ENCODE measurements at regions not wholly inside any gene's neighbourhood (a gene's known extent, or its start where the extent isn't known, plus 50 kb on each side); places are given as distances from the start of the nearest gene placed in this dataset.

DNA sequence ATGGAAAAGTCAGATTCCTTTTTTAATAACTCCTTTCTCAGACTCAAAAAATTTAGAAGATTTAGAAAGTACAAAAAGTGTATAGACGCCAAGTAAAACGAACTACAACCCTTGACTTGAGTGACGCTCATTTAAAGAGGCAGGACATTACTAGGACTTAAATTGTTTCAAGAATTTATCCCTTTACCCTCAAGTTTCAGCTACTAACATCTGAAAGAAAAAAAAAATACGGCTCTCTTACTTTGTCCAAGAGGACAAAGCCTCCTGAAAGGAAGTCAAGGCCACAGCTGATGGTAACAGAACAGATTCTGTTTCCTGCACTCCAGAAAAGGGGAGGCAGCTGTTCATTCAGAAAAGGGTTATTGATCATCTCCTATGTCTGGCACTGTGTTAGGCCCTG, 57.6 kb upstream of the PKDCC start:
- no peak for DNase-seq (ENCODE audit: low spot score)

DNA sequence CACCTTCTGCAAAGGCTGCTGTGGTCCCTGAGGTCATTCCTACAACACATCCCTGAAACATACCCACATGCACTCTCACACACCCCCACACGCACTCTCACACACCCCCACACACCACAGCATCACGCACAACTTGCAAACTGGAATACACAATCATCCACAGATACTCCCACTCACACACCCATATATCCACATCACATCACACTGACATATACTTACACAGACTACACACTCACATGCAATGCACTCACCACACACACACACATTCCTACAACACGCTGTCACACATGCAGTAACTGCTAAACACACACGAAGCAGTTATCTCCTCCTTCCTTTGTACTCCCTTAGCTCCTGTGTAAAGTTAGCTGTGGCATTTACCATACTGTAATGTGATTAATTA, 57.1 kb upstream of the PKDCC start:
- no peak for DNase-seq (ENCODE audit: low spot score)

DNA sequence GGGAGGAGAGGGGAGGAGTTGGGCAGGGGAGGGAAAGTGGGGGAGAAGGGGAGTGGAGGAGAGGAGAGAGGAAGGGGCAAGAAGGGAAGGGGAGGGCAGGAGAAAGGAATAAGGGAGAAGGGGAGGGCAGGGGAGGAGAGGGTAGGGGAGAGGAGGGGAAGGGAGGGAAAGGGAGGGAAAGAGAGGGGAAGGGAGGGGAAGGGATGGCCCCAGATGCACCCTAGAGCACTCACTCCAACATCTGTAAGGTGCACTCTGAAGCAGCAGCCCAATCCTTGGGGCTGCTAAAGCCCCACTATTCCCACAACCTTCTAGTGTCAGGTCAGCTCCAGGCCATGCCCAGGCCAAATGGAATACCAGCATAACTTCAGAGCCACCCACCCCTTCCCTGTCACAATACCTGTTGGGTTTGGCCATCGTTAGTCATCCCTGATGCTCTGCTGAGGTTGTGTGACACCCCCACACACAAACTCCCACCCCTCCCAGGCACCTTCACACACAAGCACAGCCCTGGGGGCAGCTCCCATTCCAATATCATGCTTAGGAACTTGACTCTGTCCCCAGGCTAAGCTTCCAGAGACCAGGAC, 55.7 kb upstream of the PKDCC start:
- no peak for DNase-seq (ENCODE audit: low spot score)

DNA sequence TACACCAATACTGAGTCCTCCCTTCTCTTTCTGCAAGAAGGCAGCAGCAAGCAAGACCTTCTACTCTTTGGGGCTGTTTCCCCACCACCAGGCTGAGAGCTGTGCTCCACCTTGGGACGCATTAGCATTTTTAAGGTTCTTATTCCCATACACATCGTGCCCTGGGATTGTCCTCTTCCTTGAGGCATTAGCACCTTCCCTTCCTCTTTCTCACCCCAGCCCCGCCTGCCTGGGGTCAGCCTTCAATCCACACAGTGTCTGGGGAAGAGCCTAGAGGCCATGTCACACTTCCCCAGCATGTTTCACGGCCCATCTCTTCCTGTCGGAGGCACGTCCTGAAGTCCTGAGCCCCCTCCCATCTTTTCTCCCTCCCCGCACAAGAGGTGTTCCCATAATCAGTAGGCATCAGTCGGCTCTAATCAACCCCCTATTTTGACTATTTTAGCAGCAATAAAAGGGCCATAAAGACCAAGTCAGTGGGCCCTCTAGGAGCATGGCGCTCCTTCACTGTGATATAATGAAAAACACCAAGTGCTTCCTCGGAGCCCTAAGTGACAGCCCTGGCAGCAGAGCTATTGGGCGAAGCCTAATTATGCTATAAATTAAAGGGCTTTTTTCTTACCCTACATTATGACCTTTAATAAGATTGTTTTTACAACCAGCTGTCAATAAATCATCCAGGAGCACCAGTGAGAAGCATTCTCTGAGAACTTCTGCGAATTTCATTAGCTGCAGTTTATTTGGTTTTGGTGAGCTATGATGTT, 55.0 kb upstream of the PKDCC start:
- DNase-seq (ENCODE audit: low spot score) = no peak

DNA sequence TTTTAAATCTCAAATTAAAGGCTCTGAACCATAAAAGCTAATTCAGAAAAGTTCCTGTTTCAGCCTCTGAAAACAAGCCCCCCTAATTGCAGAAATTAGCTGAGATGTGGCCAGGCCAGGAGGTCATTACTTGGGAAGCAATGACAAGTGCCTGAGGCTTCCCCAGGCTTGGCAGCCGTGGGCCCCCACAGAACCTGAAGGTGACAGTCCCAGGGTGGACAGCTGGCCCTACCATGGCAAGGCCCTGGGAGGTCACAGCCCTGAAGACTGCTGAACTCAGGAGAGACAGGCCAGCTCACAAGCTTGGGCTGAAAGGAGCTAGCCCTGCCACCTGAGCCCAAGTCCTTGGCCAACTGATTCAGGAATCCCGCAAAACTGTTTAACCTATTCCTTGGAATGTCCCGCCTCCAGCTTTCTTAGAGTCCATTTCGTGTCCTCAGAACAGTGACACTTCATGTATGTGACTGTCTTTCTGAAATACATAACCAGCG, 54.3 kb upstream of the PKDCC start:
- DNase-seq (ENCODE audit: low spot score) = no peak

DNA sequence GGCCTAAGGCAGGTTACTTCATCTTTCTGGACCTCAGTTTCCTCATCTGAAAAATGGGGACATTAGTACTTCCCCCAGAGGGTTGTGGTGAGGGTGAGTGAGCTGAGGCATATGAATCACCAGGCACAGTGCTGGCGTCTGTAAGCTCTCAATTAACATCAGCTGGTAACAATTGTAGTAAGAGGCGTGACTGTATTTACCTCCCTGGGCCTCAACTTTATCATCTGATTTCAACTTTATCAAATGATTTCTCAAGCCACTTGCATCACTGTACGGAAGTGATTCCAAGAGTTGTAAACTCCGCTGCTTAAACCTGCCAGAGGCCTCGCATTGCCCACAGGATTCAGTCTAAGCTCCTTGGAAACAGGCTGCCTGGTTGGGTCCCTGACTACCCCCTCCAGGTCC, 53.6 kb upstream of the PKDCC start:
- no peak for DNase-seq (ENCODE audit: low spot score)

DNA sequence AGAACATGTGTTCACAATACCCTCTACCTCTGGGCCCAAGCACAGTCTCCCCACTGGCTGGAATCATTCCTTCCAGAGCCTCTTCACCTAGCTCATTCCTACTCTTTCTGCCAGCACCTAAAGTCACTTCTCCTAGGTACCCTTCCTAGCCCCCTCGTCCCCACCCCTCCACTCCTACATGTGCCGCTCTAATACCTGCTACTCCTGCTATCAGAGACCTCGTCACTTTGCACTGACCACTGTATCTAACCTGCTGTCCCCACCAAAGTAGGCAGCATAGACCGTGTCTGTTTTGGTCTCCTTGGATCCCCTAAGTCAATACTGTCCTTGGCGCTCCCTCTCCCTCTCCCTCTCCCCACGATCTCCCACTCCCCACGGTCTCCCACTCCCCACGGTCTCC, 53.2 kb upstream of the PKDCC start:
- no peak for DNase-seq (ENCODE audit: low spot score)

DNA sequence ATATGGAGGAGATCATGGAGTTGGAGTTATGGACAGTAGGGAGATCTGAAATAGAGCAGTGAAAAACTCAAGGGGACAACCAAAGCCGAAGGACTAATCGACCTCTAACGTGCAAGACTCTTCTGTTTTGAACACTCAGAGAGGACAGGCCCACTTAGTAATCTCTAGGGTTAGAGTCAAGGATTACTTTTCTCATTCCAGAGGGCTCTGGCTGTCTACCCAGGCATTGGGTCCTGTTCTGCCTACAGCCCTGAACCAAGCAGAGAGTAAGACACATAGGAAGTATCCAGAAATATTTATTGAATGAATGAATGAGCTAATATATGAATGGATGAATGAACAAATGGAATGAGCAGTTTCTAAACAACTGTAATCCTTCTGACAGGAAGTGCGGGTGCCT, 50.3 kb upstream of the PKDCC start:
- DNase-seq (ENCODE audit: low spot score) = no peak

All from hepatic stellate cell (primary cell).